H9 (cell line): ENCODE measurements at regions not wholly inside any gene's neighbourhood (a gene's known extent, or its start where the extent isn't known, plus 50 kb on each side); places are given as distances from the start of the nearest gene placed in this dataset.

ENCODE experiments used
- DNase-seq: peaks from one replicate; pipeline ENCODE4 v3.0.0-alpha.2; 2017
- H2AFZ ChIP-seq: one replicate; pipeline ENCODE4 v1.6.1; 2013; ENCODE audit warnings: mild to moderate bottlenecking, low read length, control low read depth, moderate library complexity
- H2AK5ac ChIP-seq: 2 replicates; pipeline ENCODE4 v1.6.1; 2013; ENCODE audit warnings: low read length, control low read depth, mixed read lengths; ENCODE audit not compliant: insufficient read length
- H2BK120ac ChIP-seq: one replicate; pipeline ENCODE4 v1.6.1; 2013; ENCODE audit warnings: low read depth, mild to moderate bottlenecking, low read length, control low read depth, inconsistent platforms; ENCODE audit not compliant: poor library complexity, severe bottlenecking
- H2BK12ac ChIP-seq: 2 replicates; pipeline ENCODE4 v1.6.1; 2013; ENCODE audit warnings: low read length, control low read depth, mixed read lengths, low read depth; ENCODE audit not compliant: insufficient read length
- H2BK15ac ChIP-seq: 2 replicates; pipeline ENCODE4 v1.6.1; 2013; ENCODE audit warnings: low read depth, low read length, control low read depth
- H2BK20ac ChIP-seq: one replicate; pipeline ENCODE4 v1.6.1; 2013; ENCODE audit warnings: low read depth, mild to moderate bottlenecking, low read length, control low read depth, inconsistent platforms; ENCODE audit not compliant: poor library complexity, severe bottlenecking
- H2BK5ac ChIP-seq: 2 replicates; pipeline ENCODE4 v1.6.1; 2013; ENCODE audit warnings: low read length, control low read depth, mixed read lengths; ENCODE audit not compliant: insufficient read length
- H3K14ac ChIP-seq: 2 replicates; pipeline ENCODE4 v1.6.1; 2013; ENCODE audit warnings: low read length, control low read depth; ENCODE audit not compliant: insufficient read depth
- H3K18ac ChIP-seq: 2 replicates; pipeline ENCODE4 v1.6.1; 2013; ENCODE audit warnings: low read depth, mild to moderate bottlenecking, mixed read lengths, low read length, control low read depth; ENCODE audit not compliant: insufficient read length
- H3K23ac ChIP-seq: 2 replicates; pipeline ENCODE4 v1.6.1; 2013; ENCODE audit warnings: low read length, control low read depth, mixed read lengths, low read depth; ENCODE audit not compliant: insufficient read length
- H3K23me2 ChIP-seq: 2 replicates; pipeline ENCODE4 v1.6.1; 2013; ENCODE audit warnings: low read depth, mild to moderate bottlenecking, mixed read lengths, low read length, control low read depth; ENCODE audit not compliant: insufficient read length, poor library complexity, severe bottlenecking
- H3K27ac ChIP-seq: 2 replicates; pipeline ENCODE4 v1.5.1; 2013; ENCODE audit warnings: low read length, control low read depth, mixed read lengths, low read depth; ENCODE audit not compliant: insufficient read length
- H3K27me3 ChIP-seq: 2 replicates; pipeline ENCODE4 v1.6.1; 2013; ENCODE audit warnings: low read length, control low read depth, inconsistent platforms; ENCODE audit not compliant: insufficient read depth
- H3K4ac ChIP-seq: 2 replicates; pipeline ENCODE4 v1.6.1; 2013; ENCODE audit warnings: low read depth, mild to moderate bottlenecking, control low read depth, inconsistent platforms, low read length, moderate library complexity
- H3K4me1 ChIP-seq: 2 replicates; pipeline ENCODE4 v1.6.1; 2013; ENCODE audit warnings: low read length, control low read depth, inconsistent platforms; ENCODE audit not compliant: insufficient read depth
- H3K4me2 ChIP-seq: 2 replicates; pipeline ENCODE4 v1.6.1; 2013; ENCODE audit warnings: low read length, control low read depth, mixed read lengths; ENCODE audit not compliant: insufficient read length, insufficient read depth
- H3K56ac ChIP-seq: 2 replicates; pipeline ENCODE4 v1.6.1; 2013; ENCODE audit warnings: low read depth, mild to moderate bottlenecking, mixed read lengths, low read length, control low read depth; ENCODE audit not compliant: insufficient read length
- H3K79me1 ChIP-seq: 2 replicates; pipeline ENCODE4 v1.6.1; 2013; ENCODE audit warnings: low read depth, mild to moderate bottlenecking, moderate library complexity, low read length, control low read depth, inconsistent platforms; ENCODE audit not compliant: insufficient read depth, poor library complexity, severe bottlenecking
- H3K79me2 ChIP-seq: 2 replicates; pipeline ENCODE4 v1.6.1; 2013; ENCODE audit warnings: low read length, control low read depth, inconsistent platforms; ENCODE audit not compliant: insufficient read depth
- H3K9ac ChIP-seq: 2 replicates; pipeline ENCODE4 v1.6.1; 2013; ENCODE audit warnings: low read length, control low read depth, mixed read lengths; ENCODE audit not compliant: insufficient read length; ENCODE audit errors: extremely low read depth
- H3K9me3 ChIP-seq: one replicate; pipeline ENCODE4 v1.6.1; 2013; ENCODE audit warnings: low read depth, low read length, inconsistent platforms; ENCODE audit not compliant: control insufficient read depth
- H3T11ph ChIP-seq: one replicate; pipeline ENCODE4 v1.6.1; 2013; ENCODE audit warnings: mild to moderate bottlenecking, low read length, control low read depth, inconsistent platforms
- H4K20me1 ChIP-seq: one replicate; pipeline ENCODE4 v1.6.1; 2013; ENCODE audit not compliant: control insufficient read depth, insufficient read length, insufficient read depth
- H4K5ac ChIP-seq: 2 replicates; pipeline ENCODE4 v1.6.1; 2013; ENCODE audit warnings: low read depth, mild to moderate bottlenecking, mixed read lengths, low read length, control low read depth; ENCODE audit not compliant: insufficient read length
- H4K8ac ChIP-seq: replicated peaks from 2 replicates; pipeline ENCODE4 v1.6.1; 2013; ENCODE audit warnings: low read length, control low read depth, mixed read lengths, low read depth; ENCODE audit not compliant: insufficient read length
- H4K91ac ChIP-seq: 2 replicates; pipeline ENCODE4 v1.6.1; 2013; ENCODE audit warnings: low read depth, mild to moderate bottlenecking, moderate library complexity, mixed read lengths, low read length, control low read depth; ENCODE audit not compliant: insufficient read length
- H3K27ac Mint-ChIP-seq, 3 experiments: 2 replicates in 2 of 3; 3 replicates in 1 of 3; pipeline ENCODE4 v1.8.0; 2020 to 2021; ENCODE audit warnings: mixed read lengths in 3 of 3, mild to moderate bottlenecking in 1 of 3, moderate library complexity in 1 of 3
- H3K27me3 Mint-ChIP-seq: 2 replicates; pipeline ENCODE4 v1.8.0; 2021; ENCODE audit warnings: low read depth, mild to moderate bottlenecking, moderate library complexity, mixed read lengths
- H3K36me3 Mint-ChIP-seq, 3 experiments: 2 replicates in 2 of 3; 3 replicates in 1 of 3; pipeline ENCODE4 v1.8.0; 2020 to 2021; ENCODE audit warnings: low read depth in 3 of 3, mixed read lengths in 3 of 3; ENCODE audit not compliant: insufficient read depth in 1 of 3
- H3K4me1 Mint-ChIP-seq, 2 experiments: 2 replicates each; pipeline ENCODE4 v1.8.0; 2020; ENCODE audit warnings: mixed read lengths in 2 of 2
- H3K4me3 Mint-ChIP-seq, 2 experiments: 2 replicates in 1 of 2; 3 replicates in 1 of 2; pipeline ENCODE4 v1.8.0; 2020 to 2021; ENCODE audit warnings: mild to moderate bottlenecking in 2 of 2, mixed read lengths in 2 of 2, moderate library complexity in 1 of 2
- H3K9me3 Mint-ChIP-seq, 2 experiments: 2 replicates in 1 of 2; 3 replicates in 1 of 2; pipeline ENCODE4 v1.8.0; 2020; ENCODE audit warnings: mild to moderate bottlenecking in 2 of 2, mixed read lengths in 2 of 2, moderate library complexity in 1 of 2
- WGBS: extraction: QIAGEN DNeasy Blood & Tissue Kit; methylation state at CpG from one replicate; pipeline ENCODE4 v1.1.7; 2013; ENCODE audit warnings: missing lambda C conversion rate, low lambda C conversion rate, mixed read lengths; ENCODE audit not compliant: insufficient read length; ENCODE audit errors: extremely low coverage; 5-methylcytosine and 5-hydroxymethylcytosine counted together
- TF ChIP-seq, protein P1 (sequence below): fragments of 200-600 bp; sonication (generic); conservative IDR thresholded peaks from 3 replicates; pipeline ENCODE4 v1.8.0; 2021; ENCODE audit warnings: antibody characterized with exemption, mild to moderate bottlenecking

DNA sequence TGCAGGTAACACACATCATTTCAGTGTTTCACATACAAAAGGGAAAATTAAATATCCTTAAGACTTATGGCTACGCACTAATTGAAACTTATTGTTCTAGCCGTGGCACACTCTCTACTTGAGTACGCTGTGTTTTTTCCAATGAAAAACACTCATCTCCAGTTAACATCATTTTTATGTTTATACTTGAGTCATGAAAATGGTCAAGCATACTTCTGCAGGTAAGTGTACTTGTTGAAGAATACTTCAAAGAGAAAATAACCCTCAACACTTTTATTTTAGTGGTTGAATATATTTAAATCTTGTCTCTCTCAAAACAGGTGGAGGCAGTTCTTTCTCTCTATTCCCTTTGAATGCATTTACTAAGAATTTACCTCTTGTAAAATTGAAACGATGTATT is 538.7 kb upstream of the PCDH7 start:
- H3K4me1 Mint-ChIP-seq, result no peaks in the 10 kb centered on the region
- H3K79me1 ChIP-seq, result no peaks in the 10 kb centered on the region
- WGBS, result no CpG with 5 or more reads among the region's 4 CpGs
- H3K4me3 Mint-ChIP-seq, result no peak overlapping the region
- no peak overlapping the region for H2BK12ac ChIP-seq
- H3K9me3 ChIP-seq, result no peaks in the 10 kb centered on the region
- H4K8ac ChIP-seq, result no peak overlapping the region
- H2BK5ac ChIP-seq, result no peak overlapping the region
- H3K9me3 Mint-ChIP-seq, result no peaks in the 10 kb centered on the region
- H3K23me2 ChIP-seq, result no peaks in the 10 kb centered on the region
- no peaks in the 10 kb centered on the region; a peak in 1 of 7 replicates for H3K36me3 Mint-ChIP-seq
- no peak overlapping the region for H3K4ac ChIP-seq
- no peak overlapping the region for H3K23ac ChIP-seq
- no peak overlapping the region for H2BK120ac ChIP-seq
- H3K4me1 ChIP-seq, result no peaks in the 10 kb centered on the region
- H3K27me3 ChIP-seq, result no peaks in the 10 kb centered on the region
- no peaks in the 10 kb centered on the region for H3K27me3 Mint-ChIP-seq
- no peak overlapping the region for H3K18ac ChIP-seq
- TF ChIP-seq, protein P1, sequence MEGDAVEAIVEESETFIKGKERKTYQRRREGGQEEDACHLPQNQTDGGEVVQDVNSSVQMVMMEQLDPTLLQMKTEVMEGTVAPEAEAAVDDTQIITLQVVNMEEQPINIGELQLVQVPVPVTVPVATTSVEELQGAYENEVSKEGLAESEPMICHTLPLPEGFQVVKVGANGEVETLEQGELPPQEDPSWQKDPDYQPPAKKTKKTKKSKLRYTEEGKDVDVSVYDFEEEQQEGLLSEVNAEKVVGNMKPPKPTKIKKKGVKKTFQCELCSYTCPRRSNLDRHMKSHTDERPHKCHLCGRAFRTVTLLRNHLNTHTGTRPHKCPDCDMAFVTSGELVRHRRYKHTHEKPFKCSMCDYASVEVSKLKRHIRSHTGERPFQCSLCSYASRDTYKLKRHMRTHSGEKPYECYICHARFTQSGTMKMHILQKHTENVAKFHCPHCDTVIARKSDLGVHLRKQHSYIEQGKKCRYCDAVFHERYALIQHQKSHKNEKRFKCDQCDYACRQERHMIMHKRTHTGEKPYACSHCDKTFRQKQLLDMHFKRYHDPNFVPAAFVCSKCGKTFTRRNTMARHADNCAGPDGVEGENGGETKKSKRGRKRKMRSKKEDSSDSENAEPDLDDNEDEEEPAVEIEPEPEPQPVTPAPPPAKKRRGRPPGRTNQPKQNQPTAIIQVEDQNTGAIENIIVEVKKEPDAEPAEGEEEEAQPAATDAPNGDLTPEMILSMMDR, result no peak
- no peak overlapping the region for H3K14ac ChIP-seq
- no peak for DNase-seq
- H2AK5ac ChIP-seq, result no peak overlapping the region
- H3K4me2 ChIP-seq, result no peak overlapping the region
- no peak overlapping the region for H3K27ac Mint-ChIP-seq
- no peak overlapping the region for H3T11ph ChIP-seq
- H3K79me2 ChIP-seq, result no peaks in the 10 kb centered on the region
- H4K91ac ChIP-seq, result no peak overlapping the region
- H4K5ac ChIP-seq, result no peak overlapping the region
- H2BK15ac ChIP-seq, result no peak overlapping the region
- no peak overlapping the region for H3K56ac ChIP-seq
- no peaks in the 10 kb centered on the region for H4K20me1 ChIP-seq
- no peak overlapping the region for H2BK20ac ChIP-seq
- no peak overlapping the region for H3K9ac ChIP-seq
- no peak overlapping the region for H2AFZ ChIP-seq
- no peak overlapping the region for H3K27ac ChIP-seq
